SJSA1 (cell line): ENCODE measurements at regions not wholly inside any gene's neighbourhood (a gene's known extent, or its start where the extent isn't known, plus 50 kb on each side); places are given as distances from the start of the nearest gene placed in this dataset.

ENCODE experiments used
- DNase-seq, 2 experiments: peaks; one replicate each; pipeline ENCODE4 v3.0.0-alpha.2; 2015 to 2020; ENCODE audit warnings: low spot score in 2 of 2, low read depth in 1 of 2
- H3K27ac ChIP-seq: fragments of 250-450 bp; sonication (Bioruptor Pico); 2 replicates; pipeline ENCODE4 v1.5.1; 2020; ENCODE audit warnings: mild to moderate bottlenecking, moderate library complexity
- H3K27me3 ChIP-seq: fragments of 250-450 bp; sonication (Bioruptor Pico); replicated peaks from 2 replicates; pipeline ENCODE4 v1.5.1; 2020; ENCODE audit warnings: mild to moderate bottlenecking, moderate library complexity
- H3K36me3 ChIP-seq: fragments of 250-450 bp; sonication (Bioruptor Pico); 2 replicates; pipeline ENCODE4 v1.5.1; 2020; ENCODE audit warnings: mild to moderate bottlenecking
- H3K4me1 ChIP-seq: fragments of 250-450 bp; sonication (Bioruptor Pico); replicated peaks from 2 replicates; pipeline ENCODE4 v1.6.1; 2021; ENCODE audit warnings: mild to moderate bottlenecking
- H3K4me3 ChIP-seq: fragments of 250-450 bp; sonication (Bioruptor Pico); 2 replicates; pipeline ENCODE4 v1.5.1; 2020; ENCODE audit warnings: mild to moderate bottlenecking
- H3K9me3 ChIP-seq: fragments of 250-450 bp; sonication (Bioruptor Pico); replicated peaks from 2 replicates; pipeline ENCODE4 v1.5.1; 2020; ENCODE audit warnings: mild to moderate bottlenecking

- Histone ChIP-seq H3K4me1 (no peaks in the 10 kb centered on the region), H3K36me3 (no peaks in the 10 kb centered on the region), H3K27ac (no peak overlapping the region), H3K27me3 (no peaks in the 10 kb centered on the region), H3K9me3 (no peaks in the 10 kb centered on the region), H3K4me3 (no peak overlapping the region)
- DNase-seq: no peak
Measured at GRCh38 chr10:55374060-55374459, 573.0 kb upstream of the PCDH15 start.

GRCh38 chr10:55369670-55370420 lies 568.8 kb upstream of the PCDH15 start:
- DNase-seq: no peak
- no peaks in the 10 kb centered on the region for H3K27me3 ChIP-seq

GRCh38 chr10:55368467-55368866 lies 567.4 kb upstream of the PCDH15 start:
- Histone ChIP-seq H3K9me3 (no peaks in the 10 kb centered on the region), H3K27me3 (no peaks in the 10 kb centered on the region), H3K27ac (no peak overlapping the region), H3K4me3 (no peak overlapping the region), H3K36me3 (no peaks in the 10 kb centered on the region), H3K4me1 (no peaks in the 10 kb centered on the region)
- DNase-seq: no peak

More at GRCh38 chr10:55369670-55370420, 568.8 kb upstream of the PCDH15 start:
- no peaks in the 10 kb centered on the region for H3K36me3 ChIP-seq
- H3K27ac ChIP-seq: no peak overlapping the region
- H3K4me1 ChIP-seq: no peaks in the 10 kb centered on the region
- no peaks in the 10 kb centered on the region for H3K9me3 ChIP-seq
- no peak overlapping the region for H3K4me3 ChIP-seq

GRCh38 chr10:55367555-55367954 lies 566.5 kb upstream of the PCDH15 start:
- no peaks in the 10 kb centered on the region for H3K9me3 ChIP-seq
- H3K36me3 ChIP-seq: no peaks in the 10 kb centered on the region
- no peak for DNase-seq
- H3K27me3 ChIP-seq: no peaks in the 10 kb centered on the region
- H3K4me1 ChIP-seq: no peaks in the 10 kb centered on the region
- no peak overlapping the region for H3K4me3 ChIP-seq
- no peak overlapping the region for H3K27ac ChIP-seq

GRCh38 chr10:55358539-55358938 lies 557.5 kb upstream of the PCDH15 start:
- Histone ChIP-seq H3K4me3 (no peak overlapping the region), H3K36me3 (no peaks in the 10 kb centered on the region), H3K9me3 (no peaks in the 10 kb centered on the region), H3K27me3 (no peaks in the 10 kb centered on the region), H3K27ac (no peak overlapping the region), H3K4me1 (no peaks in the 10 kb centered on the region)
- no peak for DNase-seq

- DNase-seq: no peak
- H3K4me1 ChIP-seq: no peaks in the 10 kb centered on the region
Measured at GRCh38 chr10:55353414-55353813, 552.4 kb upstream of the PCDH15 start.

DNA sequence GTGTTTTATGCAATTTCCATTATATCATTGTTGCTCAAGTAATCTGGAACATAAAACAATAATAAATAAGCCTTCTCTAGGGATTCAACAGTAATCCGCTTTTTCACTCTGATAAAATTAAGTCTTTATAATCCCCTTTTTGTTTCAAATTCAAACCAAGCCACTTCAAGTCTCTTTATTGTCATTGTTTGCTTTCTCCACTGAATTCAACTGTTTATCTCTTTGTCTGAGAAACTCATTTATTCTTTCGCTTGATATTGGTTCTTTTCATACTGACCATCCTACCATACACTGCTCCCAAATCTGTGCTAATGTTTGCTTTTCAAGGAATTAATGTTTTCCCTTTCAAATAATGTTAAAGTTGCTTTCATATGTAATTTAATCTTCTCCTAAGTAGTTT lies 550.4 kb upstream of the PCDH15 start:
- Histone ChIP-seq H3K27ac (no peak overlapping the region), H3K4me3 (no peak overlapping the region), H3K36me3 (no peaks in the 10 kb centered on the region), H3K4me1 (no peaks in the 10 kb centered on the region), H3K27me3 (no peaks in the 10 kb centered on the region), H3K9me3 (0 out of 2 replicates have a peak, but pooled peaks cover 2% of the 10 kb centered on the region)
- no peak for DNase-seq

More at GRCh38 chr10:55353414-55353813, 552.4 kb upstream of the PCDH15 start:
- Histone ChIP-seq H3K4me3 (no peak overlapping the region), H3K36me3 (no peaks in the 10 kb centered on the region), H3K27me3 (no peaks in the 10 kb centered on the region), H3K27ac (no peak overlapping the region), H3K9me3 (0 out of 2 replicates have a peak, but pooled peaks cover 2% of the 10 kb centered on the region)

DNA sequence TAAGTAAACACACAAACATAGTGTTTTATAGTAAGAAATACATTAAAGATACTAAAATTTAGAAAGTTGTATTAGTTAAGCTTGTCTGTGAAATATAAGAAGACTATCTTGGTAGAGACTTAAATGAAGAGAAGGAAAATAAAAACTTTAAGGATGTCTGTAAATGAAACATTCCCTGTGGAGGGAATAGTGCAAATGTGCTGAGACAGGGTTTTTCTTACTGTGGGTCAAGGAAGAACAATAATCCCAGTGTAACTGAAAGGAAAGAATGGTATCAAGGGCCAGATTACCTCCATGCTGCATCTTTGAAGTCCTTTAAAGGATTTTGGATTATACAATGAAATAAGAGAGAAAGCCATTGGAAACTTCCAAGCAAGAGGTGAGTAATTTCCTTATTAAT lies 547.5 kb upstream of the PCDH15 start:
- Histone ChIP-seq H3K4me3 (no peak overlapping the region), H3K27ac (no peak overlapping the region), H3K9me3 (peaks cover 2% of the 10 kb centered on the region; the same call in 1 of the 2 replicates), H3K36me3 (no peaks in the 10 kb centered on the region), H3K4me1 (no peaks in the 10 kb centered on the region), H3K27me3 (no peaks in the 10 kb centered on the region)
- DNase-seq: no peak

DNA sequence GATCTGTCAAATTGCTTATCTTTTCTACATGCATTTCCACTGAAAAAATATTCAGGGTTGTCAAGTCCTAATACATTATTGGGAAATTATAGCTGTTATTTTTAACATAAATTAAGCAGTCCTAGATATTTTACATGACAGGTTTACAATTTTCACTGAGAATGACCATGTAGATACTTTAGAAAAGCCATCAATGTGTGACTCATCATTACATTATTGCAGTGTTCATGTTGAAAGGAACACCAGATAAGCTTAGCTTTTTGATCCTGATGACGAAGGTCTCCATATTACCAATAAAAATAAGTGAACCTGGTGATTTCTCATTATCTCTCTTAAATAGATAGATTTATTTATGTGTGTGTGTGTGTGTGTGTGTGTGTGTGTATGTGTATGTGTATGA lies 529.5 kb upstream of the PCDH15 start:
- Histone ChIP-seq H3K27ac (no peak overlapping the region), H3K9me3 (no peaks in the 10 kb centered on the region; the same call in 1 of the 2 replicates), H3K27me3 (no peaks in the 10 kb centered on the region), H3K4me3 (no peak overlapping the region), H3K4me1 (no peaks in the 10 kb centered on the region), H3K36me3 (no peaks in the 10 kb centered on the region)
- no peak for DNase-seq

DNA sequence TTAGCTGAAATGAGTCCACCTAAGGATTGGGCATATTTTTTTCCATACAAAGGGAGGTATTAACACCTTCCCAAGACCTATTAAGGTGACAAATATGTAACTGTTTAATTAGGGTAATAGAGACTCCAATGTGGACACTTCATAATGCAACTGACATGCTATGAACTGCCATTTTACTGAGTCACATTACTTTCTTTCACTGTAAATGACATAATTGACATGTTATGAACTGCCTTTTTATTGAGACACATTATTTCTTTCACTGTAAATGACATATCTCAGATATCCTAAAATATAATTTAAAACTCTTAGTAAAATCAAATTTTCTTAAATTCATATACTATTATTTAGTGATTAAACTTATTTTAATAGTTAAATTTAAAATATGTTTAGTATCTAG lies 528.8 kb upstream of the PCDH15 start:
- DNase-seq: no peak
- Histone ChIP-seq H3K4me3 (no peak overlapping the region), H3K36me3 (no peaks in the 10 kb centered on the region), H3K27me3 (no peaks in the 10 kb centered on the region), H3K4me1 (no peaks in the 10 kb centered on the region), H3K27ac (no peak overlapping the region), H3K9me3 (no peaks in the 10 kb centered on the region; the same call in 1 of the 2 replicates)

GRCh38 chr10:55320187-55320700 lies 519.2 kb upstream of the PCDH15 start:
- Histone ChIP-seq H3K27ac (no peak overlapping the region), H3K9me3 (no peaks in the 10 kb centered on the region), H3K4me3 (no peak overlapping the region), H3K27me3 (no peaks in the 10 kb centered on the region), H3K4me1 (no peaks in the 10 kb centered on the region), H3K36me3 (no peaks in the 10 kb centered on the region)
- no peak for DNase-seq

DNA sequence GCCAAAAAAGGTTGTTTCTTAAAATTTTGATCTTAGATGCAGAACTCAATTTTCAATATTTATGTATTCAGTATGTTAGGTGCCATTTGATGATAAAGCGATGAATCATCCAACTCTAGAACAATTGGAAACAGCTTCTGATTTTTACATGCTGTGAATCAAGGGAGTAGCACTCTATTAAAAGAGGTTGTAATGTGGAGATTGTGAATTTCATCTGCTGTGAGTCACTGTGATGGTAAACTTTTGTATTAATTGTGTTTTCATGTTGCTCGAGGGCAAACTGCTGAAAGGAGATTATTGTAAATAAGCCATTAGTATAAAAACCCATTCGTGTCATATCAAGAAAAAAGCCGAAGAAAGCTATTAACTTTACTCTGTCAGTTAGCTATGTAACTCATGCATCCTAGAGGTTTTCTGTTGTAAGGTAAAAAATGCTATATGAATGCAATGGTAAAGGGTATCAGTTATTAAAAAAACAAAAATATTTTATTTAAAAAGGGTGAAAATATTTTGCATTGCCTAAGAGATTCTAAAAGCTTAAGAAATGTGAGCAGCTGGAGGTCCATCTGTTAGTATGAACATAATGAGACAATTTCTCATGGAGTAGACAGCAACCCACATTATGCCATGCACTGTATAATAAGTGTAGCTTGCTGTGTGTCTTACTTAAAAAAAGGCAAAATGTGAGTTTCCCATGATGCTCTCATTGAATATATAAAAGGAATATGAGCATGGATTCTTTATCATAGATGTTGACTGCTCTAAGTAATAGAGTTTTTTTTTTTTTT lies 511.0 kb upstream of the PCDH15 start:
- H3K27me3 ChIP-seq: no peaks in the 10 kb centered on the region

DNA sequence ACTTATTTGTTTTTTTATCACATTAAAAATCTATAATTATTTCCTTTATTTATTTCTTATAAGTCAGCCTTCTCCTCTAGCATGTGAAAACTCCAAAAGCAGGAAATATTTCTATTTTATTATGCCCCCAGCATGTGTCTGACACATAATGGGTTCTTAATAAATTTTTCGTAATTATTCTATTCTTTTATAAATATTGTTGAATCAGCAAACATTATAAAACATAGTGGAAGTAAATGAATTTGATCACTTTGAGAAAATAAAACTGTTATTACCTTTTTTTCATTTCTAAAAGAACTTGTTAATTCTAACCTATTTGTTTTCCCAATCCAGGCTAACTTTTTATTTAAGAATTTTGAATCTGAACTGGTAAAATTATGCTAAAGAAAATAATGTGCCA lies 509.1 kb upstream of the PCDH15 start:
- Histone ChIP-seq H3K36me3 (no peaks in the 10 kb centered on the region), H3K27me3 (no peaks in the 10 kb centered on the region), H3K9me3 (no peaks in the 10 kb centered on the region), H3K4me1 (no peaks in the 10 kb centered on the region), H3K27ac (no peak overlapping the region), H3K4me3 (no peak overlapping the region)
- no peak for DNase-seq

More for the DNA sequence above, 511.0 kb upstream of the PCDH15 start:
- no peak for DNase-seq
- Histone ChIP-seq H3K27ac (no peak overlapping the region), H3K9me3 (no peaks in the 10 kb centered on the region), H3K4me1 (no peaks in the 10 kb centered on the region), H3K4me3 (no peak overlapping the region), H3K36me3 (no peaks in the 10 kb centered on the region)

DNA sequence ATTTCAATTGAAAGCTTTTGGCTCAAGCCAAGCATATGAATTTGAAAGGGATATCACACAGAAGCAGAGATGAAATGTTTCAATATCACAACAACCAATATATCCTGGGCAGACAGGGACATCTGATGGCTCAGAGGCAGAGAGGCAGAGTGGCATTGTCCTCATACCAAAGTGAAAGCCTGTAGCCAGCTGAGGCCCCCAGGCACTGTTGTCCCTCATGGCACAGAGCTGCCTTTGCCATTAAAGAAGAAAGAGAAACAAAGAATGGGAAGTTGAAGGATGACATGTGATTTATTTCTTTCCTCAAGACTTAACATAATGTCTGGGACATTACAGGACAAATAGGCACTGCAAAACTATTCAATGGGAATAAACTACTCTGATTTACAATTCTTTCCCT lies 504.3 kb upstream of the PCDH15 start:
- Histone ChIP-seq H3K4me3 (no peak overlapping the region), H3K27me3 (no peaks in the 10 kb centered on the region), H3K9me3 (no peaks in the 10 kb centered on the region), H3K27ac (no peak overlapping the region), H3K4me1 (no peaks in the 10 kb centered on the region), H3K36me3 (no peaks in the 10 kb centered on the region)
- DNase-seq: no peak
